A673 (cell line): ENCODE measurements at regions not wholly inside any gene's neighbourhood (a gene's known extent, or its start where the extent isn't known, plus 50 kb on each side); places are given as distances from the start of the nearest gene placed in this dataset.

Experiments used
- CTCF ChIP-seq: fragments of 300-800, 200-600 bp; sonication (generic); conservative IDR thresholded peaks from 2 replicates; pipeline ENCODE4 v1.5.1; 2017; ENCODE audit warnings: low read depth, mild to moderate bottlenecking, antibody characterized with exemption, low read length, moderate library complexity, mixed read lengths
- EZH2 ChIP-seq: fragments of 200-600 bp; sonication (generic); IDR thresholded peaks from 2 replicates; pipeline ENCODE4 v1.6.1; 2017; ENCODE audit warnings: borderline replicate concordance, low read depth, mild to moderate bottlenecking, mixed read lengths, antibody characterized with exemption, low read length; ENCODE audit not compliant: poor library complexity, severe bottlenecking

- TF ChIP-seq CTCF: no peak
- TF ChIP-seq EZH2: no peak
These were observed 136.3 kb downstream of the SLC35B3 start for GRCh38 chr6:8299034-8299433.
